ENCODE measurements at regions not wholly inside any gene's neighbourhood (a gene's known extent, or its start where the extent isn't known, plus 50 kb on each side); places are given as distances from the start of the nearest gene placed in this dataset.

DNA sequence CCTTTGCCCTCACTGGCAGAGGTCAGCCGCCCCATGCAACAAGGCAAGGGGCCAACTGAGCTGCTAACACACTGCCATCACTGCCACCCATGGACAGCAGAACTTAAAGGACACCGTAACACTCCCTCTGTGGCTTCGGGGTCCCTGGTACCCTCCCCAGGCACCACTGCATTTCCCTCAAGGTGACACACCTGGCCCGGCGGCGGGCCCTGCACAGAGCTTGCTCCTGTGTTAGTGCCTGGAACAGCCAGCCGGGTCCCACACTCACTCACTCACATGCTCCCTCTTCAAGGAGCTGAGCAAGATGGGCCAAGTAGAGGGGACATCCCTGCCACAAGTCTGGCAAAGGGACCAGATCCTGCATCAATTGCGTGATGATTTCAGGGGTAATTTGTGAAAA lies 126.5 kb upstream of the SOX4 start:
- TF ChIP-seq CTCF (IDR thresholded peaks at IDR 0.05; ENCODE audit: low read depth, low read length) (no peak), POLR2A (IDR thresholded peaks at IDR 0.05; ENCODE audit: extremely low read depth, insufficient read length) (no peak), MAX (IDR thresholded peaks at IDR 0.05; ENCODE audit: low read depth, low read length) (no peak), MYC (IDR thresholded peaks at IDR 0.05; ENCODE audit: low read depth, low read length) (no peak)
